ENCODE measurements at regions not wholly inside any gene's neighbourhood (a gene's known extent, or its start where the extent isn't known, plus 50 kb on each side); places are given as distances from the start of the nearest gene placed in this dataset.

- DNase-seq (ENCODE audit: low spot score), result no peak
These were observed 1847.1 kb upstream of the NUDT12 start for GRCh38 chr5:105409695-105410094.

GRCh38 chr5:105407200-105407599, 1844.6 kb upstream of the NUDT12 start:
- DNase-seq (ENCODE audit: low spot score), result no peak

GRCh38 chr5:105397749-105398148, 1835.2 kb upstream of the NUDT12 start:
- no peak for DNase-seq (ENCODE audit: low spot score)

- DNase-seq (ENCODE audit: low spot score), result no peak
These were observed 1830.1 kb upstream of the NUDT12 start for GRCh38 chr5:105392710-105393149.

GRCh38 chr5:105392122-105392709, 1829.6 kb upstream of the NUDT12 start:
- no peak for DNase-seq (ENCODE audit: low spot score)

GRCh38 chr5:105380126-105380525, 1817.5 kb upstream of the NUDT12 start:
- DNase-seq (ENCODE audit: low spot score), result no peak

GRCh38 chr5:105371169-105371568, 1808.6 kb upstream of the NUDT12 start:
- DNase-seq (ENCODE audit: low spot score), result no peak

GRCh38 chr5:105350486-105351140, 1788.0 kb upstream of the NUDT12 start:
- DNase-seq (ENCODE audit: low spot score), result no peak

GRCh38 chr5:105331558-105331957, 1769.0 kb upstream of the NUDT12 start:
- DNase-seq (ENCODE audit: low spot score), result no peak

- DNase-seq (ENCODE audit: low spot score), result no peak
These were observed 1767.6 kb upstream of the NUDT12 start for GRCh38 chr5:105330185-105330584.

GRCh38 chr5:105304859-105305258, 1742.3 kb upstream of the NUDT12 start:
- no peak for DNase-seq (ENCODE audit: low spot score)

GRCh38 chr5:105288946-105289345, 1726.4 kb upstream of the NUDT12 start:
- DNase-seq (ENCODE audit: low spot score), result no peak

- DNase-seq (ENCODE audit: low spot score), result no peak
These were observed 1720.5 kb upstream of the NUDT12 start for GRCh38 chr5:105283134-105283533.

- DNase-seq (ENCODE audit: low spot score), result no peak
These were observed 1711.5 kb upstream of the NUDT12 start for GRCh38 chr5:105274079-105274478.

- DNase-seq (ENCODE audit: low spot score), result no peak
These were observed 1700.9 kb upstream of the NUDT12 start for GRCh38 chr5:105263515-105263914.

- no peak for DNase-seq (ENCODE audit: low spot score)
These were observed 1697.1 kb upstream of the NUDT12 start for GRCh38 chr5:105259581-105260217.

- DNase-seq (ENCODE audit: low spot score), result no peak
These were observed 1676.0 kb upstream of the NUDT12 start for GRCh38 chr5:105238561-105238960.

GRCh38 chr5:105230516-105231157, 1668.0 kb upstream of the NUDT12 start:
- DNase-seq (ENCODE audit: low spot score), result no peak

- no peak for DNase-seq (ENCODE audit: low spot score)
These were observed 1655.4 kb upstream of the NUDT12 start for GRCh38 chr5:105218018-105218417.

- DNase-seq (ENCODE audit: low spot score), result no peak
These were observed 1650.5 kb upstream of the NUDT12 start for GRCh38 chr5:105213078-105213477.

GRCh38 chr5:105207066-105207465, 1644.5 kb upstream of the NUDT12 start:
- no peak for DNase-seq (ENCODE audit: low spot score)

GRCh38 chr5:105197531-105197930, 1634.9 kb upstream of the NUDT12 start:
- DNase-seq (ENCODE audit: low spot score), result no peak

GRCh38 chr5:105195765-105196164, 1633.2 kb upstream of the NUDT12 start:
- no peak for DNase-seq (ENCODE audit: low spot score)
